Peyer's patch (tissue), 4 donors: ENCODE measurements at regions not wholly inside any gene's neighbourhood (a gene's known extent, or its start where the extent isn't known, plus 50 kb on each side); places are given as distances from the start of the nearest gene placed in this dataset.

Experiments used
- CTCF ChIP-seq, 6 experiments: fragments of 450-650 bp in 4 of 6; fragments of 200-600 bp in 2 of 6; sonication (generic) in 1 of 6; IDR thresholded peaks; one replicate each; pipeline ENCODE4 v1.5.1; 2017 to 2019; ENCODE audit warnings: antibody characterized with exemption in 6 of 6, mild to moderate bottlenecking in 3 of 6, moderate library complexity in 1 of 6
- POLR2A ChIP-seq, 2 donors: fragments of 450-650 bp; IDR thresholded peaks; one replicate each; pipeline ENCODE4 v1.5.1; 2017; ENCODE audit warnings: antibody characterized with exemption in 2 of 2, mild to moderate bottlenecking in 2 of 2, moderate library complexity in 2 of 2

GRCh38 chr3:164514576-164514975, 563.7 kb downstream of the SI start:
- no peak for TF ChIP-seq CTCF (IDR thresholded peaks at IDR 0.05)
- no peak for TF ChIP-seq POLR2A (IDR thresholded peaks at IDR 0.05)
